Psoas muscle (tissue), 7 donors: ENCODE measurements at regions not wholly inside any gene's neighbourhood (a gene's known extent, or its start where the extent isn't known, plus 50 kb on each side); places are given as distances from the start of the nearest gene placed in this dataset.
"Not testable (repeated sequence)": the region's sequence is repeated elsewhere in the genome, so short reads cannot be mapped to it uniquely, and the experiment has no call there.

Source experiments
- ATAC-seq, 4 donors: fragments of 200-7000 bp; cut with Tn5 transposase; one replicate each; pipeline ENCODE4 v1.9.1; 2020; ENCODE audit warnings: moderate library complexity in 3 of 4, mild to moderate bottlenecking in 2 of 4
- DNase-seq, 2 donors: peaks; one replicate each; pipeline ENCODE4 v3.0.0-alpha.2; 2020
- H3K27ac ChIP-seq: fragments of 200-600 bp; one replicate; pipeline ENCODE4 v1.8.0; 2022
- H3K27me3 ChIP-seq, 3 donors: fragments of 200-600 bp in 1 of 3; one replicate each; pipeline versions ENCODE4 v1.6.1 to v1.8.0; 2013 to 2022; ENCODE audit warnings: low read length in 2 of 3, mild to moderate bottlenecking in 2 of 3, moderate library complexity in 1 of 3; ENCODE audit not compliant: insufficient read depth in 3 of 3
- H3K36me3 ChIP-seq, 2 donors: fragments of 200-600 bp in 1 of 2; one replicate each; pipeline versions ENCODE4 v1.6.1 to v1.8.0; 2013 to 2022; ENCODE audit warnings: low read depth in 1 of 2, mild to moderate bottlenecking in 1 of 2, moderate library complexity in 1 of 2; ENCODE audit not compliant: insufficient read depth in 1 of 2
- H3K4me1 ChIP-seq: fragments of 200-600 bp; one replicate; pipeline ENCODE4 v1.8.0; 2022
- H3K4me3 ChIP-seq: fragments of 200-600 bp; one replicate; pipeline ENCODE4 v1.8.0; 2022; ENCODE audit warnings: mild to moderate bottlenecking
- H3K9me3 ChIP-seq: fragments of 200-600 bp; one replicate; pipeline ENCODE4 v1.8.0; 2022
- WGBS, 3 donors: extraction: QIAGEN DNeasy Blood & Tissue Kit; methylation state at CpG; one replicate each; pipeline versions ENCODE4 v1.1.6 to v1.1.7; 2013; 5-methylcytosine and 5-hydroxymethylcytosine counted together
- intact Hi-C, 2 donors: fragments of 100-400 bp; cut with DNase I; formaldehyde crosslinking; loops; one replicate each; pipeline versions ENCODE4 v1.11.0 to v1.14.2; 2022
- TF ChIP-seq, protein P1 (sequence below): fragments of 200-600 bp; IDR thresholded peaks from one replicate; pipeline ENCODE4 v1.8.0; 2022; ENCODE audit warnings: antibody characterized with exemption
- donor health status: healthy with polysubstance abuse.
- donor health status: DM: no; HTN: no; CAD: no; lungs with moderate emphysema.
- donor health status: Bipolar disorder and iron deficiency.
- donor health status: healthy.
- donor health status: DM: yes; HTN: yes; CAD: no.
- donor health status: DM: no; HTN: no; CAD: no.
- donor health status: DM: yes; HTN: yes; CAD: no.

DNA sequence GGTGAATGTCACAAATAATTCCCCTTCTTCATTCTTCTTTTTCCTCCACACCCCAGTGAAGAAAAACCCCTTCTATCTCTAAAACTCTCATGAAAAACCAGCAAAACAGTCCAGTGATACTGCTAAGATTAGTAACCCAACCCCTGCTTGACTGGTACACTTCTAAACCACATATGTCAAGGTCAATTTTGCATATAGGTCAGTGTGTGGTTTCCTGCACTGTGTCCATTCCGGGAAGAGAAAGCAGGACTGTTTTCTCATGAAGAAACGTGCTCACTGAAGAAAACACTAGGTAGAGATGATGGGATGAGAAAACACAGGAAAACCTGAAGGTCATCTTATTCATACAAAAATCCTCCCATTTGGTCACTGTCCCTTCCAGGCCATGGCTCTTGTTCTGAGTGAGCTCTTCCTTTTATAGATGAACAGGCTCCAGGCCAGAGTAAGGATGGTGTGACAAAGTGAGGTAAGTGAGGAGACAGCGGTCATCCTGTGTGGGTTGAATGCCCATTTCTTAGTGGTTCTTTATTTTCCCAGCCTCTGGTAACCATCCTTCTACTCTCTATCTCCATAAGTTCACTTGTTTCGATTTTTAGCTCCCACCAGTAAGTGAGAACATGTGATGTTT is 122.7 kb downstream of the FASLG start:
- Histone ChIP-seq H3K36me3 (no peaks in the 10 kb centered on the region), H3K27me3 (no peaks in the 10 kb centered on the region), H3K9me3 (peaks cover 4% of the 10 kb centered on the region), H3K27ac (no peak overlapping the region), H3K4me3 (no peak overlapping the region), H3K4me1 (no peaks in the 10 kb centered on the region)
- ATAC-seq (no peak), DNase-seq (no peak)
- 70 to 73% (median 72%) methylated on average over 4 of the region's 4 CpGs for WGBS, 3 donors
- intact Hi-C loops, result no loop called here
- TF ChIP-seq, protein P1, sequence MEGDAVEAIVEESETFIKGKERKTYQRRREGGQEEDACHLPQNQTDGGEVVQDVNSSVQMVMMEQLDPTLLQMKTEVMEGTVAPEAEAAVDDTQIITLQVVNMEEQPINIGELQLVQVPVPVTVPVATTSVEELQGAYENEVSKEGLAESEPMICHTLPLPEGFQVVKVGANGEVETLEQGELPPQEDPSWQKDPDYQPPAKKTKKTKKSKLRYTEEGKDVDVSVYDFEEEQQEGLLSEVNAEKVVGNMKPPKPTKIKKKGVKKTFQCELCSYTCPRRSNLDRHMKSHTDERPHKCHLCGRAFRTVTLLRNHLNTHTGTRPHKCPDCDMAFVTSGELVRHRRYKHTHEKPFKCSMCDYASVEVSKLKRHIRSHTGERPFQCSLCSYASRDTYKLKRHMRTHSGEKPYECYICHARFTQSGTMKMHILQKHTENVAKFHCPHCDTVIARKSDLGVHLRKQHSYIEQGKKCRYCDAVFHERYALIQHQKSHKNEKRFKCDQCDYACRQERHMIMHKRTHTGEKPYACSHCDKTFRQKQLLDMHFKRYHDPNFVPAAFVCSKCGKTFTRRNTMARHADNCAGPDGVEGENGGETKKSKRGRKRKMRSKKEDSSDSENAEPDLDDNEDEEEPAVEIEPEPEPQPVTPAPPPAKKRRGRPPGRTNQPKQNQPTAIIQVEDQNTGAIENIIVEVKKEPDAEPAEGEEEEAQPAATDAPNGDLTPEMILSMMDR, result no peak

DNA sequence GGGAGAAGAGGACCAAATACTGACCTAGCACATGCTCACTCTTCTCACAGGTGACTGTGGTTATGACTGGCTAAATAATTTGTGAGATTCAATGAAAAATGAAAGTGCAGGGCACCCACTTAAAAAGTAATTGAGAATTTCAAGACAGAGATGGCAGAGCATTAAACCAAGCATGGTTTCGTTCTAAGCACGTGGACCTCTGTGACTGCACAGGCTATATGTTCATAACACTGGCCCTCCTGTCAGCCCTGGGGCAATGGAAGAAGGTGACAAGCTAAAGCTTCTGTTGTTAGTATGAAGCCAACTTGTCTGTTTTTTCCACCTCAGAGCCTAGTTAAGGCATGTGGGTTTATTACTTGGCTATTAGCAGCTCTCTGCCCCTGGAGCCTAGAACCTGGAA is 130.9 kb downstream of the FASLG start:
- Histone ChIP-seq H3K36me3 (no peaks in the 10 kb centered on the region), H3K27ac (no peak overlapping the region), H3K4me1 (no peaks in the 10 kb centered on the region), H3K9me3 (no peaks in the 10 kb centered on the region), H3K4me3 (no peak overlapping the region), H3K27me3 (peaks cover 0 to 3% (median 0%) of the 10 kb centered on the region in 3 donors)
- intact Hi-C loops, result no loop called here
- ATAC-seq, result no peak
- 85 to 94% (median 92%) methylated on average over 2 of the region's 2 CpGs for WGBS, 3 donors
- no peak for DNase-seq
- TF ChIP-seq, protein P1, result no peak

DNA sequence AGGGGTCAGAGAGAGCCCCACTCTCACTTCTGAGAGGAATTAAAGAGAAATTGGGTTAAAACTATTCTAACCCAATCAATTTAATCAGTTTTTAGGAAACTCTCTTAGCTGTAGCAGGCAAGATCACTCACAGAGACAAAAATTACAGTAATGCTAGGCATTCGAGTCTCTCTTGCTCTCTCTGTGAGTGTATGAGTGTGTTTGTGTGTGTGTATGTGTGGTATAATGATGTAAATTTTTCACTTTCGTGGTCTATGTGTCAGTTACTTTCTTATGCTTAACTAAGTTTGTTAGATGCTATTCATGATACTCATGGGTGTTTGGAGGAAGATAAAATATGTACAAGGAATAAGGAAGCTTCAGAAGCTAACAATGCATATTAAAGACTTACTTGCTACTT is 131.3 kb downstream of the FASLG start:
- no peaks in the 10 kb centered on the region for H3K9me3 ChIP-seq
- 56 to 66% (median 62%) methylated on average over 2 of the region's 2 CpGs for WGBS, 3 donors
- H3K27me3 ChIP-seq, result peaks cover 0 to 3% (median 0%) of the 10 kb centered on the region in 3 donors
- ATAC-seq, result no peak
- no peak for DNase-seq
- no peaks in the 10 kb centered on the region for H3K36me3 ChIP-seq
- TF ChIP-seq, protein P1, result no peak
- H3K27ac ChIP-seq, result no peak overlapping the region
- no peaks in the 10 kb centered on the region for H3K4me1 ChIP-seq
- no peak overlapping the region for H3K4me3 ChIP-seq
- intact Hi-C loops, result no loop called here

GRCh38 chr1:172793823-172794222 is 134.9 kb downstream of the FASLG start:
- H3K4me3 ChIP-seq, result no peak overlapping the region
- intact Hi-C loops, result no loop called here
- H3K9me3 ChIP-seq, result no peaks in the 10 kb centered on the region
- H3K4me1 ChIP-seq, result no peaks in the 10 kb centered on the region
- TF ChIP-seq, protein P1, result no peak
- no peak overlapping the region for H3K27ac ChIP-seq
- no peak for ATAC-seq
- H3K36me3 ChIP-seq, result no peaks in the 10 kb centered on the region
- no peak for DNase-seq
- H3K27me3 ChIP-seq, result peaks cover 0 to 3% (median 0%) of the 10 kb centered on the region in 3 donors
- 68 to 71% (median 68%) methylated on average over 3 of the region's 3 CpGs for whole genome bisulfite sequencing, 3 donors

- no peaks in the 10 kb centered on the region for H3K4me1 ChIP-seq
- 78 to 85% (median 79%) methylated on average over 4 of the region's 4 CpGs for WGBS, 3 donors
Measured at GRCh38 chr1:172795741-172796140, 136.8 kb downstream of the FASLG start.

DNA sequence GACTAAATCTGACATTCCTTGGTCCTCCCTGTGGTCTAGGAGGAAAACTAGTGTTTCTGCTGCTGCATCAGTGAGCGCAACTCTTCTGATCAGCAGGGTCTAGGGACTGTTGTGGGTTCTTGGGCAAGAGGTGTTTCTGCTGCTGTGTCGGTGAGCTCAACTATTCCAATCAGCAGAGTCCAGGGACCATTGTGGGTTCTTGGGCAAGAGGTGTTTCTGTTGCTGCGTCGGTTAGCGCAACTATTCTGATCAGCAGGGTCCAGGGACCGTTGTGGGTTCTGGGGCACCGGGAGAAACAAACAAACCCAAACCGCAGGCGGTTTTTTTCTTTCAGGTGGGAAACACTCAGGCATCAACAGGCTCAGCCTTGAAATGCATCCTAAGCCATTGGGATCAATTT is 140.9 kb downstream of the FASLG start:
- ATAC-seq, H3K36me3 ChIP-seq, H3K4me3 ChIP-seq, H3K9me3 ChIP-seq, DNase-seq, intact Hi-C loops, H3K4me1 ChIP-seq, H3K27me3 ChIP-seq, H3K27ac ChIP-seq: not testable (repeated sequence)
- 82 to 96% (median 96%) methylated on average over 9 of the region's 9 CpGs for WGBS, 3 donors

More at GRCh38 chr1:172795741-172796140, 136.8 kb downstream of the FASLG start:
- H3K27ac ChIP-seq, result no peak overlapping the region
- no peaks in the 10 kb centered on the region for H3K9me3 ChIP-seq
- H3K4me3 ChIP-seq, result no peak overlapping the region
- H3K36me3 ChIP-seq, result no peaks in the 10 kb centered on the region
- intact Hi-C loops, result no loop called here
- ATAC-seq, result no peak
- TF ChIP-seq, protein P1, result no peak
- H3K27me3 ChIP-seq, result no peaks in the 10 kb centered on the region
- DNase-seq, result no peak
